Glomerular visceral epithelial cell (primary cell): ENCODE measurements at regions not wholly inside any gene's neighbourhood (a gene's known extent, or its start where the extent isn't known, plus 50 kb on each side); places are given as distances from the start of the nearest gene placed in this dataset.
"Not testable (repeated sequence)": the region's sequence is repeated elsewhere in the genome, so short reads cannot be mapped to it uniquely, and the experiment has no call there.

Experiments used
- DNase-seq: peaks from one replicate; pipeline ENCODE4 v3.0.0-alpha.2; 2016; ENCODE audit errors: extremely low spot score

GRCh38 chr10:46645110-46645509 lies 66.2 kb downstream of the SYT15 start:
- not testable (repeated sequence) for DNase-seq

- not testable (repeated sequence) for DNase-seq
Observed at GRCh38 chr10:46646132-46646531, 67.2 kb downstream of the SYT15 start.

- DNase-seq: not testable (repeated sequence)
Observed at GRCh38 chr10:46650967-46651366, 72.0 kb downstream of the SYT15 start.

GRCh38 chr10:46657437-46657836 lies 78.5 kb downstream of the SYT15 start:
- not testable (repeated sequence) for DNase-seq

- not testable (repeated sequence) for DNase-seq
Observed at GRCh38 chr10:46660027-46660834, 81.3 kb downstream of the SYT15 start.

- DNase-seq: not testable (repeated sequence)
Observed at GRCh38 chr10:46660835-46661164, 81.9 kb downstream of the SYT15 start.

GRCh38 chr10:46665536-46665935 lies 86.6 kb downstream of the SYT15 start:
- DNase-seq: not testable (repeated sequence)

GRCh38 chr10:46668357-46668997 lies 89.5 kb downstream of the SYT15 start:
- not testable (repeated sequence) for DNase-seq

GRCh38 chr10:46677836-46678435 lies 99.0 kb downstream of the SYT15 start:
- DNase-seq: not testable (repeated sequence)

GRCh38 chr10:46691397-46691796 lies 112.5 kb downstream of the SYT15 start:
- DNase-seq: not testable (repeated sequence)

GRCh38 chr10:46693218-46693617 lies 114.3 kb downstream of the SYT15 start:
- DNase-seq: not testable (repeated sequence)

- DNase-seq: not testable (repeated sequence)
Observed at GRCh38 chr10:46717264-46717663, 138.3 kb downstream of the SYT15 start.

GRCh38 chr10:46718014-46718413 lies 139.1 kb downstream of the SYT15 start:
- DNase-seq: not testable (repeated sequence)

GRCh38 chr10:46720386-46720785 lies 141.5 kb downstream of the SYT15 start:
- peak; percentile 6 for DNase-seq

GRCh38 chr10:46720811-46721518 lies 142.0 kb downstream of the SYT15 start:
- DNase-seq: not testable (repeated sequence)

GRCh38 chr10:46724258-46724657 lies 145.3 kb downstream of the SYT15 start:
- DNase-seq: not testable (repeated sequence)

- not testable (repeated sequence) for DNase-seq
Observed at GRCh38 chr10:46728359-46728758, 149.4 kb downstream of the SYT15 start.

GRCh38 chr10:46730729-46731128 lies 151.8 kb downstream of the SYT15 start:
- not testable (repeated sequence) for DNase-seq

GRCh38 chr10:46733635-46734261 lies 154.8 kb downstream of the SYT15 start:
- not testable (repeated sequence) for DNase-seq

GRCh38 chr10:46734262-46734642 lies 155.3 kb downstream of the SYT15 start:
- not testable (repeated sequence) for DNase-seq

- not testable (repeated sequence) for DNase-seq
Observed at GRCh38 chr10:46739919-46740318, 161.0 kb downstream of the SYT15 start.
